ENCODE measurements at regions not wholly inside any gene's neighbourhood (a gene's known extent, or its start where the extent isn't known, plus 50 kb on each side); places are given as distances from the start of the nearest gene placed in this dataset.

- TF ChIP-seq CTCF (IDR thresholded peaks at IDR 0.05): no peak
- Histone ChIP-seq H3K9me3 (replicated peaks in 1 of 2; ENCODE audit: control insufficient read depth in 1 of 2, insufficient read depth in 1 of 2, low read length in 2 of 2) (peaks cover 9 to 12% of the 10 kb centered on the region in 2 donors), H3K4me2 (replicated peaks; ENCODE audit: extremely low read depth, low read length, poor library complexity, severe bottlenecking) (no peak overlapping the region), H4K20me1 (ENCODE audit: insufficient read depth, low read length) (no peaks in the 10 kb centered on the region), H3K36me3 (replicated peaks in 1 of 2; ENCODE audit: control insufficient read depth in 1 of 2, insufficient read depth in 2 of 2, low read length in 2 of 2) (no peaks in the 10 kb centered on the region), H3K79me2 (ENCODE audit: insufficient read depth, low read length) (no peaks in the 10 kb centered on the region), H3K27ac (ENCODE audit: low read depth in 1 of 2, low read length in 2 of 2) (no peak overlapping the region), H3K4me3 (replicated peaks in 1 of 3; ENCODE audit: low read depth in 2 of 3, low read length in 3 of 3) (no peak overlapping the region), H3K9ac (ENCODE audit: insufficient read depth, low read length, poor library complexity, severe bottlenecking) (no peak overlapping the region), H3K27me3 (ENCODE audit: control insufficient read depth in 2 of 2, insufficient read depth in 2 of 2, low read length in 2 of 2) (no peaks in the 10 kb centered on the region), H2AFZ (ENCODE audit: insufficient read depth, low read depth, low read length, poor library complexity, severe bottlenecking) (no peak overlapping the region), H3K4me1 (ENCODE audit: control insufficient read depth in 1 of 2, insufficient read depth in 2 of 2, low read length in 2 of 2) (no peaks in the 10 kb centered on the region)
- no peaks in the 10 kb centered on the region for H3K27me3 Mint-ChIP-seq (ENCODE audit: low read depth in 3 of 3)
- H3K4me3 Mint-ChIP-seq: no peak overlapping the region
- no peaks in the 10 kb centered on the region for H3K36me3 Mint-ChIP-seq
- H3K27ac Mint-ChIP-seq: no peak overlapping the region
- intact Hi-C loops (cut with micrococcal nuclease): no loop called here
- no peaks in the 10 kb centered on the region for H3K4me1 Mint-ChIP-seq
- DNase-seq: no peak
- peaks cover 5 to 29% (median 8%) of the 10 kb centered on the region in 7 donors for H3K9me3 Mint-ChIP-seq
Measured at GRCh38 chr4:177632481-177632880, 190.2 kb upstream of the AGA start.

GRCh38 chr4:177638871-177639270, 196.6 kb upstream of the AGA start:
- no peak for TF ChIP-seq CTCF (IDR thresholded peaks at IDR 0.05)
- no peaks in the 10 kb centered on the region for H4K20me1 ChIP-seq (ENCODE audit: insufficient read depth, low read length)
- H3K4me2 ChIP-seq (replicated peaks; ENCODE audit: extremely low read depth, low read length, poor library complexity, severe bottlenecking): no peak overlapping the region
- Mint-ChIP-seq H3K27me3 (ENCODE audit: low read depth in 3 of 3) (peaks cover 0 to 1% (median 0%) of the 10 kb centered on the region in 3 donors), H3K4me1 (no peaks in the 10 kb centered on the region), H3K36me3 (no peaks in the 10 kb centered on the region), H3K27ac (no peak overlapping the region), H3K9me3 (peaks cover 2 to 14% (median 4%) of the 10 kb centered on the region in 7 donors), H3K4me3 (no peak overlapping the region)
- H3K27ac ChIP-seq (ENCODE audit: low read depth in 1 of 2, low read length in 2 of 2): no peak overlapping the region
- intact Hi-C loops (cut with micrococcal nuclease): no loop called here
- no peaks in the 10 kb centered on the region for H3K79me2 ChIP-seq (ENCODE audit: insufficient read depth, low read length)
- no peaks in the 10 kb centered on the region for H3K36me3 ChIP-seq (replicated peaks in 1 of 2; ENCODE audit: control insufficient read depth in 1 of 2, insufficient read depth in 2 of 2, low read length in 2 of 2)
- no peak for DNase-seq
- H2AFZ ChIP-seq (ENCODE audit: insufficient read depth, low read depth, low read length, poor library complexity, severe bottlenecking): no peak overlapping the region
- H3K4me3 ChIP-seq (replicated peaks in 1 of 3; ENCODE audit: low read depth in 2 of 3, low read length in 3 of 3): no peak overlapping the region
- peaks cover 7 to 9% of the 10 kb centered on the region in 2 donors for H3K9me3 ChIP-seq (replicated peaks in 1 of 2; ENCODE audit: control insufficient read depth in 1 of 2, insufficient read depth in 1 of 2, low read length in 2 of 2)
- H3K27me3 ChIP-seq (ENCODE audit: control insufficient read depth in 2 of 2, insufficient read depth in 2 of 2, low read length in 2 of 2): no peaks in the 10 kb centered on the region
- no CpG with 5 or more reads among the region's 2 CpGs for WGBS (ENCODE audit: insufficient coverage)
- H3K4me1 ChIP-seq (ENCODE audit: control insufficient read depth in 1 of 2, insufficient read depth in 2 of 2, low read length in 2 of 2): no peaks in the 10 kb centered on the region
- H3K9ac ChIP-seq (ENCODE audit: insufficient read depth, low read length, poor library complexity, severe bottlenecking): no peak overlapping the region

Measured in CD14-positive monocyte (primary cell).